SHP77 treated with DMSO at 0.1 percent for 48 hours (cell line): ENCODE measurements at regions not wholly inside any gene's neighbourhood (a gene's known extent, or its start where the extent isn't known, plus 50 kb on each side); places are given as distances from the start of the nearest gene placed in this dataset.

Experiments used
- DNase-seq: peaks from one replicate; lab custom pipeline; 2025; lab: John Stamatoyannopoulos, UW

DNA sequence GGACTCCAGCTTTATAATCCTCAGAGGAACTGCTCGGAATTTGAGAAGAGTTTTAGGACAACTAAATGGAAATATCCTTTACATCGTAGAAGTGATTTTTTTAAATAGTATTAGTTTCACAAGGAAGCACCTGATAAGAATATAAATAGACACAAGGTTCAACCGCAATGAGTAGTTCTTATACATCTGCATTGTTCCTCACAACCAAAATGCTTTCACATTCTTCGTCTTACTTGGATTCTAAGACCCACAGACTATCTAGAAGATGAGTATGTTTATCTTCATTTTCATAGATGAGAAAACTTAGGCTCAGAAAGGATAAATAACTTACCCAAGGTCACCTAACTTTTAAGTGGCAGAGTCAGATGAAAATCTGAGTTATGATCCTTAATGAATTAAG is 469.0 kb downstream of the GALC start:
- DNase-seq: no peak

- no peak for DNase-seq
Measured at GRCh38 chr14:87522575-87522974, 470.4 kb downstream of the GALC start.

GRCh38 chr14:87508333-87508732 is 484.6 kb downstream of the GALC start:
- no peak for DNase-seq

- DNase-seq: no peak
Measured at GRCh38 chr14:87503711-87504110, 489.3 kb downstream of the GALC start.

DNA sequence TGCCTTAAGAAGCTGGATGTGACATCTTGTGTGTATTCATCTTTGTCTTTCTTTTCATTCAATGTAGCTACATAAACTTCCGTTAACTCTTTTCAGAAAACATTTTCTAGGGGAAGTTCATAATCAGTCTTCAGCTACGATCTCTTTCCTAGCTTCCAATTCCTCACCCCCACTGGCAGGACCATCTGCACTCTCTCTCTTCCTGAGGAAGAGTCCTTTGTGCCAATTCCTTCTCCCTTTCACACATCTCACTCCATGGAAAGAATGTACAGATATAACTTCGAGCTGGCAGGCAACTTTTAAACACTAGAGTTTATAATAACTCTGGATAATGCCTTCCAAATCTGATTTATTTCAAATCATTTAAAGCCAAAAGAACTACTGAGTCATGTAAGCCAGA is 495.7 kb downstream of the GALC start:
- DNase-seq: no peak

GRCh38 chr14:87494010-87494409 is 499.0 kb downstream of the GALC start:
- DNase-seq: no peak

DNA sequence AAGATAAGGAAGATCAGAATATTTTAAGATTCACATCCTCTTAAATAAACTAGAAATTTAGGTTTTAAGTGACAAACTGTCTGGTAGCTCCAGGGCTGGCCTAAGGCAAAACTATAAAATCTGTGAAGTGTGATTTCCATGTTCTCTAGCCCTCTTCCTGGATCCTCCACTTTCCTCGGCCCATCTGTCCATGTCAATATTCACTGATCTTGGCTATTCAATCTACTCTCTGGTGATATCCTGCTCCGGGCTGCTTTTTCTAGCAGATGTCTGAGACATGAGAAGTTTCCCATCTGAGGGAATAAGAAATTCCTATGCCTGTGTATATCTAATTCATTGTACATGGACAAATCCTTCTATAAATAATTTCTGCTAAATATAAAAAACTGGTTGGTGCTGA is 500.4 kb downstream of the GALC start:
- no peak for DNase-seq

DNA sequence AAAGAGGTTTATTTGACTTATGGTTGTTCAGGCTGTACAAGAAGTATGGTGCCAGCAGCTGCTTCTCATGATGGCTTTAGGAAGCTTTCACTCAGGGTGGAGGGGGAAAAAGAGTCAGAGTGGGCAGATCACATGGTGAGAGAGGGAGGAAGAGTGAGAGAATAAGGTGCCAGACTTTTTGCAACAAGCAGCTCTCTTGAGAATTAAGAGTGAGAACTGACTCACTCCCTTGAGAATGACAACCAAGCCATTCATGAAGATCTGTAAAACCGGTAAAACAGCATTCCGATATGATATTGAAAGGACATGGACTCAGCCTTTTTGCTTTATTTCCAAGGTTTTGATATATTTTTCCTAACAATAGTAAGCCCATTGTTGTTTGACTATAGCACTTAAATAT is 501.2 kb downstream of the GALC start:
- DNase-seq: no peak

- no peak for DNase-seq
Measured at GRCh38 chr14:87489196-87489819, 503.7 kb downstream of the GALC start.

DNA sequence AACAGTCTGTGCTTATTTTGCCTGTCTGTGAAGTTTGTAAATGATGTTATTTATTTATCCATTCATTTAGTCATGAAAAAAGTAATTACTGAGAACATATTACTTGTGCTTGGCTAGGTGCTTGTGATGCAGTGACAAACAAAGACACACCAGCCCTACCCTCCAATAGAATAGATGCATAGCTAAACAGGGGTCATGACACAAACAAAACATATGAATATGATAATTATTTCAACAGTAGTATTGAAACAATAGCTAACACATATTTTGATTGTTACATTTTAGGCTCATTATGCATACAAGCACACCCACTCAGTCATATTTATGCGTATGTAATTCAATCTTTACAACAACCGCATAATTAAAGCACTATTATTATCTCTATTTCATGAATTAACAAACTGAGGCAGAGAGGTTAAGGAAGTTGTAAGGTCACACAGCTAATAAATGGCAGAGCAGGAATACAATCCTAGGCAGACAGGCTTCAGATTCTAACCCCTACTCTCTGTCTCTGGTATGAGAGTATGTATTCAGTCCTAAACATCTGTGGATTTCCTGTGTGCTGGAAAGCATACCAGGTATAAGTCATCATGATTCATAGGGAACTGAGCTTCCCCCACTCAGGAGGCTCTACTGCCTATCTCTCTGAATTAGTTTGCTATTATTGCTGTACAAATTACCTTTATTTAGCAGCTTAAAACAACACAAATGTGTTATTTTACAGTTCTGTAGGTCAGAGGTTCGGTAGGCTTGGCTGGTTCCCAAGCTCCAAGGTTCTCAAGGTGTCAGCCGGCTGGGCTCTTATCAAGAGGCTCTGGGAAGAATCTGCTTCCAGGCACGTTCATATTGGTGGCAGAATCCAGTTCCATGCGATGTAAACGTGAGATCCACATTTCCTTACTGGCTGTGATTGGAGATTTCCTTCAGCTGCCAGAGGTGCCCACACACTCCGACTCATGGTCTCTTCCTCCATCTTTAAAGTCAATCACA is 509.4 kb downstream of the GALC start:
- DNase-seq: no peak

- DNase-seq: no peak
Measured at GRCh38 chr14:87468531-87468930, 524.5 kb downstream of the GALC start.

- no peak for DNase-seq
Measured at GRCh38 chr14:87467578-87467977, 525.4 kb downstream of the GALC start.

DNA sequence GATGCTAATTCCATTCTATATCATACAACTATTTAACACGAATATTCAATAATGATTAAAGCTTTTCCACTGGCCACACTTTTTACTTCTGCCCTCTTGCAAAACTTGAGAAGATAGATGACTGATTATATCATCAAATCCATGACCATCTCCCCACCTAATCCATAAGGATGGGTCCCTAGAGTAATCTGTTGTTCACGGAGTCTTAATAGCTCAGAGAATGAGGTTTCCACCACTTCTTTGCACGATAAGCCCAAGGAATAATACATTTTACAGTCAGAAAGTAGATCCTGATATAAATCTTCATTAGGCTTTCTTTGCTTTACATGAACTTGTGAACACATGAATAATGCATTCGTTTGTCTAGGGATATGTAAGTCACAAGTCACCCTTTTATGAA is 527.2 kb downstream of the GALC start:
- DNase-seq: no peak

GRCh38 chr14:87461704-87462103 is 531.3 kb downstream of the GALC start:
- DNase-seq: no peak

DNA sequence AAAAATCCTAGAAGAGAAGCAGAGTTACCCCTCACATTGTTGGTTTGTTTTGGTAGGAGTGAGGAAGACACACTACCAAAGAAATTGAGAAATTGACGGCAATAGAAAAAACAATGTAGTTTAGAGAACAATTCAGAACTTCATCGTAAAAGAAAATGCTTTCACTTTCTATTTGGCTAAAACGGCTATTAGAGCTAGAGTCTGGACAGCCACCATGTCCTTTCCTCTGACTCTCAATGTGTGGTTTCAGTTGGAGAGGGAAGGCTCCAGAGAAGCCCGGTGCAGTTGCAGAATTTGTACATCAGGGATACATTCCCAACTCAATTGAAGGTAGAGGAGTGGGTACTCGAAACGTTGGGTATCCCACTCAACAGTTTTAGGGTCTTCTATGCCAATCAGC is 535.3 kb downstream of the GALC start:
- DNase-seq: no peak

DNA sequence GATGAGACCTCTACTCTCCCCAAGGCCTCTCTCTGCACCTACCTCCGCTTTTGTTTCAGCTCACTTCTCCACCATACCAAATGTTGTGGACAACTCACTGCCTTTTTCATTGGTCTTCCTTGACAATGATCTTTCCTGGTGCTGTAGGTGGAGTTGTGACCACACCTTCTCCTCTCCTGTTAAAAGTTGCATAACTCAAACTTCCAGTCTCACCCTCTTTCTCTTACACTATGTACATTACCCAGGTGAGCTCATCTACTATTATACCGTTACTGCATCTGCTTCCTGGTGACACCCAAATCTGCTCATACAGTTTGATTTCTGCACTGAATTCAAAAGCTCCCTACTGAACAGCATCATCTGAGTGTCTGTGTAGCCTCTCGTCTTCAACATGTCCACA is 542.8 kb downstream of the GALC start:
- DNase-seq: no peak

- DNase-seq: no peak
Measured at GRCh38 chr14:87449016-87449415, 544.0 kb downstream of the GALC start.

GRCh38 chr14:87443787-87444186 is 549.2 kb downstream of the GALC start:
- DNase-seq: no peak

GRCh38 chr14:87443039-87443438 is 549.9 kb downstream of the GALC start:
- DNase-seq: no peak

DNA sequence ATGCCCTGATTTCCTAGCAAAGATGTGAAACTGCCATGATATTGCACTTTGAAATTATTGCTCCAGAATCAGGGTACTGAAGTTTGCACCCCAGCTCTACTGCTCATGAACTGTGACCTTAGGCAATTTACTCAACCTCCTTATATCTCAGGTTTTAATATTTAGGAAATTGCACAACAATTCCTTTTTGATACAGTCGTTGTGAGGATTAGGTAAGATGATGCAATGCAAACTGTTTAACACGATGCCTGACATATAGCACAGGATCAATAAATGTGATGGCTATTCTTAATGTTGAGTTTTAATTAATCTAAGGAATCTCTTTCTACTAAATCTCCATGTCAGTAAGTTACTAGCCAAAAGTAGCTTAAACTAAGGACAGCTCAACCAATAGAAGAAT is 555.8 kb downstream of the GALC start:
- no peak for DNase-seq

DNA sequence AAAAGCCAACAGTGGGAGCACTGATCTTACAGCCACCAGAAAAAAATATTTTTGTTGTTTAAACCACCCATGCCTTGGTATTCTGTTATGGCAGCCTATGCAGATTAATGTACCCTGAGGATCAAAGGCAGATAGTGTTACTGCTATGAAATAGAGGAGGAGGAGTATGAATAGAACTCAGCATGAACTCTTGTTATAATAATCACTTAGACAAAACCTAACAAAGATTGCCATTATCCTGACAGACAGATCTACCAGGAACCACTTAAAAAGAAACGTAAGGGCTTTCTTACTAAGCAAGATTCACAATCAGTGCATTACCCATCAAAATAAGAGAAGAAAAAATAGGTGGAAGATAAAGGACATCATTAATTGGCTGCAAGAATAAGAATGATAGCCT is 558.3 kb downstream of the GALC start:
- DNase-seq: no peak

DNA sequence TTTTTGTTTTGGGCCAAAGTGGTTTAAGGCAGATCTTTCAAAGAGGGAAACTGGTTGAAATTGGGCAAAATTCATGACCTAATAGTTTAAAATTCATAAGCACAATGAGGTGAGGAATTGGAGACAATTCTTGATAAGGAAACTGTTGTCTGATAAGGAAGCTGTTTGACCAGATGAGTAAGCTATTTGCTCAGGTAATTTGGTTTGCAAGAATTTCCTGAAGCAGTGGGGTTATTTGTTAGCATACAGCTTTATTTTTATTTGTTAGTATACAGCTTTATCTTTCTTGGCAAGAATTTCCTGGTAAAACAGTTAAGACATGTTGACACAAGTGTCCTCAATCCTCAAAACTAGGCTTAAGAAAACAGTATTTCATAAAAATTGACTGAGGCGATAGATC is 559.0 kb downstream of the GALC start:
- DNase-seq: no peak

DNA sequence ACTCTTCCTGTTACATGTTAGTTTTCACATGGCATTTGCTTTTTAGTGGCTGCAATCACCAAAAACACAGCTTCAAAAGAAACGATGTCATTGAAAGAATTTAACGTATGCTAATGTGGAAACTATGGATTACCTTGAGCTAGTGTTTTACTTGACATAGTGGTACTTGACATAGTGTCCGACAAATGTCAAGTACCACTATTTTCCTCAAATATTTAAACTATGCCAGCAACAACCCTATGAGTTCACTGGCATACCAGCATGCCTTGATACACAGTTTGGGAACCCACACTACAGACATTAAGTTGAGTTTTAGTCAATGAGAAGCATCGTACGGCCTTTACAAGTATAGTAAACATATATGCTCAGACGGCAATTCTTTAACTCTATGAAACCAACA is 560.3 kb downstream of the GALC start:
- DNase-seq: no peak

DNA sequence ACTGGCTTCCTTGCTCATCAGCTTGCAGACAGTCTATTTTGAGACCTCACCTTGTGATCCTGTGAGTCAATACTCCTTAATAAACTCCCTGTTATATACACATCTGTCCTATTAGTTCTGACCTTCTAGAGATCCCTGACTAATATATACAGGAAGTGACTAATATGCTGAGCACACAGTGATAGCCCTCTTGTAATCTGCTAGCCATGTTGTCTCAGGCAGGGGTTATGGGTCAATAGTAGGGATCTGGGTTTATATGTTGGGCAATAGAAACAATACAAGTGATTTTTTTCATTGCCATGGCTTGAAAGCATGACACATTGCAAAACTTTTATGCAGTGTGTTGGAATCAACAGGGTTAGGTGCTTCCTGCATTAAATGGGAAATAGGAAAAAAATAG is 562.2 kb downstream of the GALC start:
- DNase-seq: no peak
